ENCODE measurements at regions not wholly inside any gene's neighbourhood (a gene's known extent, or its start where the extent isn't known, plus 50 kb on each side); places are given as distances from the start of the nearest gene placed in this dataset.
"Not testable (repeated sequence)": the region's sequence is repeated elsewhere in the genome, so short reads cannot be mapped to it uniquely, and the experiment has no call there.

DNA sequence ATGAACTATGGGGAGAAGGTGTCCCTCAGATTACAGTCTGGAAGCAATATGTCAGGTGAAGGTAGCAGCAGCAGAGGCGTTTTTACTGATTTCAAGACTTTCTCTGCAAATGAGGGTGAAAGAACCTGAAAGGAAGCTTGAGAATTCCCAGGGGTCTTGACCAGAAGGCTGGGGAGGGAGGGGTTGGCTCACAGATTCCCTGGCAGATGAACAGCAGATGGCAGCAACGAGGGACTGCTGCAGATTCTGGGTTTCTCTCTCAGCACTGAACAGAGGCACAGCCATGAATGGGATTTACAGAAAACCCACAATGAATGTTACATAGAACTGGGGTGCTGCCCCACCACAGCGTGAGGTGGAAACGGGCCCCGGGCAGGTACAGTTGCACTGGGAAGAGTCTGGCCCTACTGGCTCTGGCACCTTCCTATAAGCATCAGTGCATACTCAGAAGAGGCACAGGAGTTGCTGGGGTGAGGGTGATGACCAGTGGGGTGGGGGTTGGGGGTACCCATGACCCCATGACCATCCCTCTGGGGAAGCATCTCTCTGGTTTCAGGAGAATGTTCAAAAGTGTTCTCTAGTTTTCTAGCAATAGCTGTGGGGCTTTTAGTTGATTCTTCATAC, 317.8 kb downstream of the SH2D4B start:
- in situ Hi-C loops (cut with HindIII; ENCODE audit: extremely low pct_ligation_motif_present, low pct_unique_long_range_greater_than_20kb) (no loop called here), intact Hi-C loops (cut with micrococcal nuclease; ENCODE audit: unreplicated experiment) (no loop called here)
- Histone ChIP-seq H3K36me3 (replicated peaks in 1 of 2; ENCODE audit: control insufficient read depth in 1 of 2, insufficient read depth in 2 of 2, low read length in 2 of 2) (no peaks in the 10 kb centered on the region), H4K20me1 (ENCODE audit: insufficient read depth, low read length) (no peaks in the 10 kb centered on the region), H3K27me3 (ENCODE audit: control insufficient read depth in 1 of 2, insufficient read depth in 2 of 2, low read length in 2 of 2) (no peaks in the 10 kb centered on the region; a peak in 1 of 5 replicates), H3K4me1 (ENCODE audit: insufficient read depth, low read length) (no peaks in the 10 kb centered on the region), H3K79me2 (ENCODE audit: insufficient read depth, low read length) (no peaks in the 10 kb centered on the region), H3K4me3 (replicated peaks in 1 of 3; ENCODE audit: insufficient read depth in 1 of 3, low read depth in 2 of 3, low read length in 3 of 3) (no peak overlapping the region), H3K27ac (ENCODE audit: extremely low read length, insufficient read depth, low read length) (no peak overlapping the region), H3K4me2 (ENCODE audit: low read depth, low read length) (no peak overlapping the region), H3K9ac (ENCODE audit: insufficient read depth, low read depth, low read length) (no peak overlapping the region), H2AFZ (ENCODE audit: low read length) (no peak overlapping the region), H3K9me3 (ENCODE audit: low read length) (no peaks in the 10 kb centered on the region)
- TF ChIP-seq, protein P1, sequence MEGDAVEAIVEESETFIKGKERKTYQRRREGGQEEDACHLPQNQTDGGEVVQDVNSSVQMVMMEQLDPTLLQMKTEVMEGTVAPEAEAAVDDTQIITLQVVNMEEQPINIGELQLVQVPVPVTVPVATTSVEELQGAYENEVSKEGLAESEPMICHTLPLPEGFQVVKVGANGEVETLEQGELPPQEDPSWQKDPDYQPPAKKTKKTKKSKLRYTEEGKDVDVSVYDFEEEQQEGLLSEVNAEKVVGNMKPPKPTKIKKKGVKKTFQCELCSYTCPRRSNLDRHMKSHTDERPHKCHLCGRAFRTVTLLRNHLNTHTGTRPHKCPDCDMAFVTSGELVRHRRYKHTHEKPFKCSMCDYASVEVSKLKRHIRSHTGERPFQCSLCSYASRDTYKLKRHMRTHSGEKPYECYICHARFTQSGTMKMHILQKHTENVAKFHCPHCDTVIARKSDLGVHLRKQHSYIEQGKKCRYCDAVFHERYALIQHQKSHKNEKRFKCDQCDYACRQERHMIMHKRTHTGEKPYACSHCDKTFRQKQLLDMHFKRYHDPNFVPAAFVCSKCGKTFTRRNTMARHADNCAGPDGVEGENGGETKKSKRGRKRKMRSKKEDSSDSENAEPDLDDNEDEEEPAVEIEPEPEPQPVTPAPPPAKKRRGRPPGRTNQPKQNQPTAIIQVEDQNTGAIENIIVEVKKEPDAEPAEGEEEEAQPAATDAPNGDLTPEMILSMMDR (CRISPR knock-in tag; IDR thresholded peaks at IDR 0.05), result peak; percentile 49
- TF ChIP-seq MXI1 (IDR thresholded peaks at IDR 0.05; ENCODE audit: borderline replicate concordance, low read depth, low read length), result no peak
- peak; percentile 33 for TF ChIP-seq STAG1 (CRISPR knock-in tag; IDR thresholded peaks at IDR 0.05)
- peak; percentile 30 for TF ChIP-seq SMC3 (IDR thresholded peaks at IDR 0.05; ENCODE audit: low read length)
- FAIRE-seq (no peak), ATAC-seq (peak; percentile 82), DNase-seq (ENCODE audit: low spot score) (peak; percentile 2)
- no TSS peak for BruUV-seq (replicated peaks)
- ChIA-PET POLR2A (no interaction called here), CTCF (ENCODE audit: low intra/inter-chr PET ratio, low total read pairs) (interaction anchor here (1.3 kb wide), 1 partner anchor 69 kb away, joined by 5 read pairs; no protein-coding TSS in a partner anchor)
- WGBS (ENCODE audit: low lambda C conversion rate), result 0% methylated on average over 5 of the region's 5 CpGs

DNA sequence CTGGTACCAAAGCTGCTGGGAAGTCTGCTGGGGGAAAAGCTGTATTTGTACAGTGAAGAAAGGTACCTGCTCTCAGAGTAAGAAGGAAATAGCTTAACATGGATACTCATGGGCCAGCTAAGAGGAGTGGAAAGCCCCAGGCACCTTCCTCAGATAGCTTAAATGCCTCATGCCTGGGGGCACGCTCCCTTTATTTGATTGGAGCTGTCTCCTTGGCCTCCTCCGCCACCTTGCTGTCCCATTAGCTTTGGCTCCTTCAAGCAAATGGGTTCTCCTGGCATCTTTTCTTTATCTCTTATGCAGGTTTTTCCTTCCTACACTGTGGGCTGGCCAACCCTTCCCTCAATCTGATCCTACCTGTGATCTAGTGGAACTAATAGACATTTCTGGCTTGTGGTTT, 318.5 kb downstream of the SH2D4B start:
- BruUV-seq (replicated peaks), result no TSS peak
- H3K27ac ChIP-seq (ENCODE audit: extremely low read length, insufficient read depth, low read length), result no peak overlapping the region
- POLR2A ChIA-PET, result no interaction called here
- DNase-seq (ENCODE audit: low spot score), result no peak
- H3K27me3 ChIP-seq (ENCODE audit: control insufficient read depth in 1 of 2, insufficient read depth in 2 of 2, low read length in 2 of 2), result no peaks in the 10 kb centered on the region; a peak in 1 of 5 replicates
- no peak overlapping the region for H3K4me2 ChIP-seq (ENCODE audit: low read depth, low read length)
- CTCF ChIA-PET (ENCODE audit: low intra/inter-chr PET ratio, low total read pairs), result no interaction called here
- H3K79me2 ChIP-seq (ENCODE audit: insufficient read depth, low read length), result no peaks in the 10 kb centered on the region
- H3K36me3 ChIP-seq (replicated peaks in 1 of 2; ENCODE audit: control insufficient read depth in 1 of 2, insufficient read depth in 2 of 2, low read length in 2 of 2), result no peaks in the 10 kb centered on the region
- TF ChIP-seq NR2C2 (CRISPR knock-in tag; IDR thresholded peaks at IDR 0.05; ENCODE audit: borderline replicate concordance) (no peak), ZNF713 (CRISPR knock-in tag; IDR thresholded peaks at IDR 0.05) (no peak), PPARG (CRISPR knock-in tag; conservative IDR thresholded peaks at IDR 0.05) (no peak), AHR (CRISPR knock-in tag; IDR thresholded peaks at IDR 0.05) (no peak), ZNF709 (CRISPR knock-in tag; IDR thresholded peaks at IDR 0.05) (no peak)
- TF ChIP-seq, protein P2, sequence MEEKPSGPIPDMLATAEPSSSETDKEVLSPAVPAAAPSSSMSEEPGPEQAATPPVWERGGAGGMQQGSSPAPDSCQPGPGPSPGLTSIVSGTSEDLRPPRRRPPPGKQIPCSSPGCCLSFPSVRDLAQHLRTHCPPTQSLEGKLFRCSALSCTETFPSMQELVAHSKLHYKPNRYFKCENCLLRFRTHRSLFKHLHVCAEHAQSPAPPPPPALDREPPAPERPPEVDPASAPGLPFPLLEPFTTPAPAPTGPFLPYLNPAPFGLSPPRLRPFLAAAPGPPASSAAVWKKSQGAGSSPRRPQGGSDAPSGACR (CRISPR knock-in tag; IDR thresholded peaks at IDR 0.05), result no peak
- in situ Hi-C loops (cut with HindIII; ENCODE audit: extremely low pct_ligation_motif_present, low pct_unique_long_range_greater_than_20kb), result no loop called here
- no peak for ATAC-seq
- 66% methylated on average over 2 of the region's 2 CpGs for WGBS (ENCODE audit: low lambda C conversion rate)
- H3K4me1 ChIP-seq (ENCODE audit: insufficient read depth, low read length), result no peaks in the 10 kb centered on the region
- FAIRE-seq, result no peak
- no peak overlapping the region for H3K9ac ChIP-seq (ENCODE audit: insufficient read depth, low read depth, low read length)
- H4K20me1 ChIP-seq (ENCODE audit: insufficient read depth, low read length), result no peaks in the 10 kb centered on the region
- no peaks in the 10 kb centered on the region for H3K9me3 ChIP-seq (ENCODE audit: low read length)
- H3K4me3 ChIP-seq (replicated peaks in 1 of 3; ENCODE audit: insufficient read depth in 1 of 3, low read depth in 2 of 3, low read length in 3 of 3), result no peak overlapping the region
- intact Hi-C loops (cut with micrococcal nuclease; ENCODE audit: unreplicated experiment), result loop anchor here (1.0 kb wide), 1 partner anchor 163 kb away; no protein-coding TSS in a partner anchor
- H2AFZ ChIP-seq (ENCODE audit: low read length), result no peak overlapping the region

DNA sequence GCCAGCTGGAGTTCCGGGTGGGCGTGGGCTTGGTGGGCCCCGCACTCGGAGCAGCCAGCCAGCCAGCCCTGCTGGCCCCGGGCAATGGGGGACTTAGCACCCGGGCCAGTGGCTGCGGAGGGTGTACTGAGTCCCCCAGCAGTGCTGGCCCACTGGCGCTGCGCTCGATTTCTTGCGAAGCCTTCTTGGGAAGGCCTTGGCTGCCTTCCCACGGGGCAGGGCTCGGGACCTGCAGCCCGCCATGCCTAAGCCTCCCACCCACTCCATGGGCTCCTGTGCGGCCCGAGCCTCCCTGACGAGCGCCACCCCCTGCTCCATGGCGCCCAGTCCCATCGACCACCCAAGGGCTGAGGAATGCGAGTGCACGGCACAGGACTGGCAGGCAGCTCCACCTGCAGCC, 321.6 kb downstream of the SH2D4B start:
- H3K9me3 ChIP-seq (ENCODE audit: low read length); H3K79me2 ChIP-seq (ENCODE audit: insufficient read depth, low read length); H3K4me2 ChIP-seq (ENCODE audit: low read depth, low read length); H3K9ac ChIP-seq (ENCODE audit: insufficient read depth, low read depth, low read length); FAIRE-seq; H3K36me3 ChIP-seq (replicated peaks in 1 of 2; ENCODE audit: control insufficient read depth in 1 of 2, insufficient read depth in 2 of 2, low read length in 2 of 2); DNase-seq (ENCODE audit: low spot score); H3K4me1 ChIP-seq (ENCODE audit: insufficient read depth, low read length); H4K20me1 ChIP-seq (ENCODE audit: insufficient read depth, low read length); BruUV-seq (replicated peaks); H3K27me3 ChIP-seq (ENCODE audit: control insufficient read depth in 1 of 2, insufficient read depth in 2 of 2, low read length in 2 of 2); CTCF ChIA-PET (ENCODE audit: low intra/inter-chr PET ratio, low total read pairs); intact Hi-C loops (cut with micrococcal nuclease; ENCODE audit: unreplicated experiment); H3K4me3 ChIP-seq (replicated peaks in 1 of 3; ENCODE audit: insufficient read depth in 1 of 3, low read depth in 2 of 3, low read length in 3 of 3); ATAC-seq; H3K27ac ChIP-seq (ENCODE audit: extremely low read length, insufficient read depth, low read length); in situ Hi-C loops (cut with HindIII; ENCODE audit: extremely low pct_ligation_motif_present, low pct_unique_long_range_greater_than_20kb); POLR2A ChIA-PET; H2AFZ ChIP-seq (ENCODE audit: low read length): not testable (repeated sequence)
- no CpG with 5 or more reads among the region's 22 CpGs for WGBS (ENCODE audit: low lambda C conversion rate)

Data from HepG2 (cell line).